ENCODE measurements at regions not wholly inside any gene's neighbourhood (a gene's known extent, or its start where the extent isn't known, plus 50 kb on each side); places are given as distances from the start of the nearest gene placed in this dataset.

DNA sequence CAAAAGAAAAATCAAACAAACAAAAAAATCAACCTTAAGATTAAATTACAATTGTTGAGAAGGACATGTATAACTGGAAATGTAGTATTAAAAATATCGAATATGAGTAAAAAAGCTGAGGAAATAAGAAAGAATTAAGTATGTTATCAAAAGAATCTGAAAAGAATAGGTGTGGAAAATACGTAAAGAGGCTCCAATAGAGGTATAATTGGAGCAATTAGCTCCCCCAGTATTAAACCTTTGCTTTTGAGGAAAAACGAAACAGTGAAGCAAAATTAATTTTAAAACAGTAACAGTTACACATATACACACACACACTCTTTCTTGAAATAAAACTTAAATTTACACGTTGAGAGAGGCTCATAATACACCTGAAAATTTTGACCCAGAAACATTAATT, 578.7 kb upstream of the ADAMTS16 start:
- TF ChIP-seq, protein P1, sequence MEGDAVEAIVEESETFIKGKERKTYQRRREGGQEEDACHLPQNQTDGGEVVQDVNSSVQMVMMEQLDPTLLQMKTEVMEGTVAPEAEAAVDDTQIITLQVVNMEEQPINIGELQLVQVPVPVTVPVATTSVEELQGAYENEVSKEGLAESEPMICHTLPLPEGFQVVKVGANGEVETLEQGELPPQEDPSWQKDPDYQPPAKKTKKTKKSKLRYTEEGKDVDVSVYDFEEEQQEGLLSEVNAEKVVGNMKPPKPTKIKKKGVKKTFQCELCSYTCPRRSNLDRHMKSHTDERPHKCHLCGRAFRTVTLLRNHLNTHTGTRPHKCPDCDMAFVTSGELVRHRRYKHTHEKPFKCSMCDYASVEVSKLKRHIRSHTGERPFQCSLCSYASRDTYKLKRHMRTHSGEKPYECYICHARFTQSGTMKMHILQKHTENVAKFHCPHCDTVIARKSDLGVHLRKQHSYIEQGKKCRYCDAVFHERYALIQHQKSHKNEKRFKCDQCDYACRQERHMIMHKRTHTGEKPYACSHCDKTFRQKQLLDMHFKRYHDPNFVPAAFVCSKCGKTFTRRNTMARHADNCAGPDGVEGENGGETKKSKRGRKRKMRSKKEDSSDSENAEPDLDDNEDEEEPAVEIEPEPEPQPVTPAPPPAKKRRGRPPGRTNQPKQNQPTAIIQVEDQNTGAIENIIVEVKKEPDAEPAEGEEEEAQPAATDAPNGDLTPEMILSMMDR (IDR thresholded peaks at IDR 0.05; ENCODE audit: insufficient read depth in 1 of 2, low read depth in 1 of 2, low read length in 1 of 2, severe bottlenecking in 1 of 2, unreplicated experiment in 1 of 2) = no peak
- H3K27me3 Mint-ChIP-seq (ENCODE audit: insufficient read depth, unreplicated experiment) = no peaks in the 10 kb centered on the region
- ChIA-PET POLR2A (no interaction called here), CTCF (no interaction called here)
- H3K36me3 ChIP-seq (ENCODE audit: control insufficient read depth, insufficient read depth, low read length) = no peaks in the 10 kb centered on the region
- H3K4me1 Mint-ChIP-seq (ENCODE audit: low read depth, unreplicated experiment) = no peaks in the 10 kb centered on the region
- no peaks in the 10 kb centered on the region for H3K4me1 ChIP-seq
- no peaks in the 10 kb centered on the region for H3K36me3 Mint-ChIP-seq (ENCODE audit: insufficient read depth, unreplicated experiment)
- DNase-seq = no peak
- intact Hi-C loops (cut with micrococcal nuclease; ENCODE audit: unreplicated experiment) = no loop called here
- H3K27ac Mint-ChIP-seq (ENCODE audit: unreplicated experiment) = no peak overlapping the region
- peaks cover 34% of the 10 kb centered on the region for H3K9me3 Mint-ChIP-seq (ENCODE audit: unreplicated experiment)
- no peaks in the 10 kb centered on the region for H3K27me3 ChIP-seq (replicated peaks; ENCODE audit: control insufficient read depth, insufficient read depth, low read length)
- no TSS peak for BruUV-seq (replicated peaks)
- H3K9me3 ChIP-seq = peaks cover 13% of the 10 kb centered on the region
- no peak overlapping the region for H3K4me3 Mint-ChIP-seq (ENCODE audit: unreplicated experiment)
- no peak overlapping the region for H3K4me3 ChIP-seq (ENCODE audit: low read depth, low read length)

DNA sequence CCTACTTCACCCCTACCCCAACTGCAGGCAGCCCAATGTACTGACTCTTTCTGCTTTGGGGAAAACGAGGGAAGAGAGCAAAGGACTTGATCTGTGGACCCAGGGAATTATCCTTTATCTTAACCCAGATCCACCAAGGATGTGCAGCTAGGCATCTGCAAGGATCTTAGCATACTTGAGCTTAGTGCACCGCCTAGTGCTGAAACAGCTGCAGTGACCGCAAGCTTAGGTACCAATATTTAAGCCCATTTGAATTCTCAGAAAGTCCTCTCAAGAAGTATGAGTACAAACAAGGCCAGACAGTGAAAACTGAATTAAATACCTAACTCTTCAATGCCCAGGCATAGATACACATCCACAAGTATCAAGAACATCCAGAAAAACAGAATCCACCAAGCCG, 576.7 kb upstream of the ADAMTS16 start:
- no peaks in the 10 kb centered on the region for H3K36me3 Mint-ChIP-seq (ENCODE audit: insufficient read depth, unreplicated experiment)
- Histone ChIP-seq H3K36me3 (ENCODE audit: control insufficient read depth, insufficient read depth, low read length) (no peaks in the 10 kb centered on the region), H3K4me3 (ENCODE audit: low read depth, low read length) (no peak overlapping the region), H3K9me3 (peaks cover 13% of the 10 kb centered on the region), H3K27me3 (replicated peaks; ENCODE audit: control insufficient read depth, insufficient read depth, low read length) (no peaks in the 10 kb centered on the region), H3K4me1 (no peaks in the 10 kb centered on the region)
- no peaks in the 10 kb centered on the region for H3K4me1 Mint-ChIP-seq (ENCODE audit: low read depth, unreplicated experiment)
- H3K9me3 Mint-ChIP-seq (ENCODE audit: unreplicated experiment) = peaks cover 34% of the 10 kb centered on the region
- H3K27ac Mint-ChIP-seq (ENCODE audit: unreplicated experiment) = no peak overlapping the region
- H3K27me3 Mint-ChIP-seq (ENCODE audit: insufficient read depth, unreplicated experiment) = no peaks in the 10 kb centered on the region
- H3K4me3 Mint-ChIP-seq (ENCODE audit: unreplicated experiment) = no peak overlapping the region
- peak in 1 of 2 experiments; percentile 2 for DNase-seq
- CTCF ChIA-PET = interaction anchor here (0.6 kb wide), 1 partner anchor 81 kb away, joined by 3 read pairs; no protein-coding TSS in a partner anchor
- TF ChIP-seq, protein P1 (IDR thresholded peaks at IDR 0.05; ENCODE audit: insufficient read depth in 1 of 2, low read depth in 1 of 2, low read length in 1 of 2, severe bottlenecking in 1 of 2, unreplicated experiment in 1 of 2) = no peak
- intact Hi-C loops (cut with micrococcal nuclease; ENCODE audit: unreplicated experiment) = no loop called here
- POLR2A ChIA-PET = no interaction called here
- BruUV-seq (replicated peaks) = no TSS peak

DNA sequence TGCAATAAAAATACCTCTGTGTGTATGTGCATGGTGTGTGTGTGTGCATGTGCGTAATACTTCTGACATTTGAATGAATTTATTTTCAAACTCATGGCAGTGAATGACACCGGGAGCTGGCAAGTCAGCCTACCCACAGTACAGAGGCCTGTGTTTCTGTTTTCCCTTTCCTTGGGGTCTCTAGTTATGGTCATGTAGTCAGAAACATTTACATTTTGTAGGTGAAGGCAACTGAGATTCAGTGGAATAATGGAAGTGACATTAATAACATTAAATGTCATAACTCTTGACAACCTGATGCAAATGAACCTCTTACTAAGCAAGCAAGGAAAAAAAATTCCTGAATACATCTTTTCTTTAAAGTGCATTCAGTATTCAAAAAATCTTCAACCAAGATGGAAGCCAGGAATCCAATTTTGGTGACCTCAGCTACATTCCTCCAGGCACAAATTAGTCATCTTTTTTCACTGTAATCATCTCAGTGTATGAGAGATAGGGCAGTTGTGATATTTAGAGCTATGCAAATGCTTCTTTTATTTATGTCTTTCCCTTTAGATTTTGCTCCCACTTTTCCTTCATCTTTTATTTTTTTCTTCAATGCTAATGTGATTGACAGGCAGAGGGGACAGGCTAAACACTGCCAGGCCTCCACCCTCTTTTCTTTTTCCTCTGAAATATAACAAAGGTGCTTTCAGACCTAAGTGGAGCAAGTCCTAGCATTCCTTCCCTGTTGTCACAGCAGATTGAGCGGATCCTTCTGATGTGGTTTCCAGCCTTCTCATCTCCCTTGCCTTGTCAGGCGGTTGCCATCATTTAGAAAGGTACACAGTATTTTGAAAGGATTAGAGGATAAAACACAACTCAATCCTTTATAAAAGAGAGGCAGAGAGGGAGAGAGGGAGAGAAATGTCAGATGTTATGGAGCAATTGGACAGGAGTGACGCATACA, 569.8 kb upstream of the ADAMTS16 start:
- CTCF ChIA-PET = no interaction called here
- no TSS peak for BruUV-seq (replicated peaks)
- H3K9me3 Mint-ChIP-seq (ENCODE audit: unreplicated experiment) = peaks cover 10% of the 10 kb centered on the region

More for the DNA sequence above, 569.8 kb upstream of the ADAMTS16 start:
- no peaks in the 10 kb centered on the region for H3K36me3 ChIP-seq (ENCODE audit: control insufficient read depth, insufficient read depth, low read length)
- intact Hi-C loops (cut with micrococcal nuclease; ENCODE audit: unreplicated experiment) = no loop called here
- POLR2A ChIA-PET = interaction anchor here (0.7 kb wide), 1 partner anchor 324 kb away, joined by 3 read pairs; no protein-coding TSS in a partner anchor
- 0 out of 2 replicates have a peak, but pooled peaks cover under 1% of the 10 kb centered on the region for H3K9me3 ChIP-seq
- H3K4me3 ChIP-seq (ENCODE audit: low read depth, low read length) = no peak overlapping the region
- Mint-ChIP-seq H3K4me3 (ENCODE audit: unreplicated experiment) (no peak overlapping the region), H3K27me3 (ENCODE audit: insufficient read depth, unreplicated experiment) (no peaks in the 10 kb centered on the region), H3K36me3 (ENCODE audit: insufficient read depth, unreplicated experiment) (no peaks in the 10 kb centered on the region), H3K4me1 (ENCODE audit: low read depth, unreplicated experiment) (no peaks in the 10 kb centered on the region), H3K27ac (ENCODE audit: unreplicated experiment) (no peak overlapping the region)
- DNase-seq = no peak
- H3K4me1 ChIP-seq = no peaks in the 10 kb centered on the region
- no peaks in the 10 kb centered on the region for H3K27me3 ChIP-seq (replicated peaks; ENCODE audit: control insufficient read depth, insufficient read depth, low read length)
- TF ChIP-seq, protein P1 (IDR thresholded peaks at IDR 0.05; ENCODE audit: insufficient read depth in 1 of 2, low read depth in 1 of 2, low read length in 1 of 2, severe bottlenecking in 1 of 2, unreplicated experiment in 1 of 2) = no peak

Data from Caco-2 (cell line).